ENCODE measurements at regions not wholly inside any gene's neighbourhood (a gene's known extent, or its start where the extent isn't known, plus 50 kb on each side); places are given as distances from the start of the nearest gene placed in this dataset.

- Histone ChIP-seq H3K27ac (ENCODE audit: low read depth, low read length) (no peak overlapping the region), H3K36me3 (ENCODE audit: control insufficient read depth in 1 of 2, insufficient read depth in 2 of 2, low read length in 2 of 2) (no peaks in the 10 kb centered on the region), H3K4me3 (replicated peaks in 1 of 2; ENCODE audit: low read depth in 1 of 2, low read length in 2 of 2) (no peak overlapping the region), H3K4me1 (ENCODE audit: control insufficient read depth in 1 of 2, insufficient read depth in 2 of 2, low read length in 2 of 2) (no peaks in the 10 kb centered on the region), H3K9me3 (ENCODE audit: control insufficient read depth in 1 of 2, insufficient read depth in 1 of 2, low read depth in 1 of 2, low read length in 2 of 2) (no peaks in the 10 kb centered on the region), H3K4me2 (ENCODE audit: low read length) (no peak overlapping the region), H3K9ac (ENCODE audit: low read length) (no peak overlapping the region), H2AFZ (ENCODE audit: low read depth, low read length, poor library complexity, severe bottlenecking) (no peak overlapping the region), H3K27me3 (ENCODE audit: insufficient read depth, low read length) (no peaks in the 10 kb centered on the region), H3K79me2 (ENCODE audit: insufficient read depth, low read length) (no peaks in the 10 kb centered on the region), H4K20me1 (ENCODE audit: insufficient read depth) (no peaks in the 10 kb centered on the region), H3K9me2 (ENCODE audit: insufficient read depth) (no peaks in the 10 kb centered on the region)
- no peak for DNase-seq (ENCODE audit: low read depth, low spot score)
- no peak for TF ChIP-seq CBX3 (IDR thresholded peaks at IDR 0.05; ENCODE audit: low read depth)
- TF ChIP-seq SP1 (IDR thresholded peaks at IDR 0.05; ENCODE audit: low read depth) = no peak
- TF ChIP-seq EGR1 (IDR thresholded peaks at IDR 0.05; ENCODE audit: low read depth) = no peak
- no peak for TF ChIP-seq TCF7L2 (IDR thresholded peaks at IDR 0.05; ENCODE audit: borderline replicate concordance, extremely low read depth, insufficient read depth, insufficient read length)
- no peak for TF ChIP-seq CTCF (IDR thresholded peaks at IDR 0.05 in 2 of 3, conservative IDR thresholded peaks at IDR 0.05 in 1 of 3; ENCODE audit: borderline replicate concordance in 1 of 3, insufficient read depth in 1 of 3, low read depth in 2 of 3, low read length in 2 of 3)
- no peak for TF ChIP-seq RAD21 (IDR thresholded peaks at IDR 0.05; ENCODE audit: low read depth)
- TF ChIP-seq POLR2AphosphoS5 (IDR thresholded peaks at IDR 0.05; ENCODE audit: low read depth, low read length) = no peak
- no peak for TF ChIP-seq EZH2phosphoT487 (IDR thresholded peaks at IDR 0.05; ENCODE audit: borderline replicate concordance)
- intact Hi-C loops (cut with micrococcal nuclease) = no loop called here
- no peak for ATAC-seq
- BruUV-seq (replicated peaks) = no TSS peak
- CTCF ChIA-PET = no interaction called here
- RAD21 ChIA-PET (ENCODE audit: low non-redundant PET in 1 of 2, low total read pairs in 2 of 2, uncharacterized antibody in 2 of 2, unreplicated experiment in 2 of 2) = no interaction called here
- POLR2A ChIA-PET = no interaction called here
These were observed 120.9 kb downstream of the OLIG3 start for GRCh38 chr6:137373296-137373695.

- ChIA-PET CTCF (no interaction called here), RAD21 (ENCODE audit: low non-redundant PET in 1 of 2, low total read pairs in 2 of 2, uncharacterized antibody in 2 of 2, unreplicated experiment in 2 of 2) (no interaction called here), POLR2A (no interaction called here)
- Histone ChIP-seq H3K9me3 (ENCODE audit: control insufficient read depth in 1 of 2, insufficient read depth in 1 of 2, low read depth in 1 of 2, low read length in 2 of 2) (no peaks in the 10 kb centered on the region), H3K4me1 (ENCODE audit: control insufficient read depth in 1 of 2, insufficient read depth in 2 of 2, low read length in 2 of 2) (no peaks in the 10 kb centered on the region), H3K36me3 (ENCODE audit: control insufficient read depth in 1 of 2, insufficient read depth in 2 of 2, low read length in 2 of 2) (no peaks in the 10 kb centered on the region), H3K9me2 (ENCODE audit: insufficient read depth) (no peaks in the 10 kb centered on the region), H2AFZ (ENCODE audit: low read depth, low read length, poor library complexity, severe bottlenecking) (no peak overlapping the region), H3K4me3 (replicated peaks in 1 of 2; ENCODE audit: low read depth in 1 of 2, low read length in 2 of 2) (no peak overlapping the region), H3K9ac (ENCODE audit: low read length) (no peak overlapping the region), H3K4me2 (ENCODE audit: low read length) (no peak overlapping the region), H4K20me1 (ENCODE audit: insufficient read depth) (no peaks in the 10 kb centered on the region), H3K79me2 (ENCODE audit: insufficient read depth, low read length) (no peaks in the 10 kb centered on the region), H3K27me3 (ENCODE audit: insufficient read depth, low read length) (no peaks in the 10 kb centered on the region), H3K27ac (ENCODE audit: low read depth, low read length) (no peak overlapping the region)
- DNase-seq (ENCODE audit: low read depth, low spot score) = no peak
- no peak for ATAC-seq
- intact Hi-C loops (cut with micrococcal nuclease) = no loop called here
- BruUV-seq (replicated peaks) = no TSS peak
- TF ChIP-seq CEBPB (IDR thresholded peaks at IDR 0.05; ENCODE audit: low read depth) (no peak), SP1 (IDR thresholded peaks at IDR 0.05; ENCODE audit: low read depth) (no peak), FOSL1 (IDR thresholded peaks at IDR 0.05; ENCODE audit: low read depth) (no peak), JUND (IDR thresholded peaks at IDR 0.05) (no peak), ZBTB33 (IDR thresholded peaks at IDR 0.05; ENCODE audit: extremely low read depth, insufficient replicate concordance, low read length) (no peak), EZH2 (IDR thresholded peaks at IDR 0.05) (no peak), SIN3A (IDR thresholded peaks at IDR 0.05; ENCODE audit: low read depth) (no peak), POLR2AphosphoS5 (IDR thresholded peaks at IDR 0.05; ENCODE audit: low read depth, low read length) (no peak), EGR1 (IDR thresholded peaks at IDR 0.05; ENCODE audit: low read depth) (no peak), POLR2A (IDR thresholded peaks at IDR 0.05; ENCODE audit: borderline replicate concordance, extremely low read depth, insufficient read depth, insufficient read length) (no peak), YY1 (IDR thresholded peaks at IDR 0.05; ENCODE audit: extremely low read depth, insufficient replicate concordance, low read depth, low read length) (no peak)
These were observed 121.7 kb downstream of the OLIG3 start for GRCh38 chr6:137372532-137372931.
